Stimulated activated CD8-positive, alpha-beta memory T cell treated with anti-CD3 and anti-CD28 coated beads, Interleukin-4, amount 100 ng/mL, for 4 hours (primary cell): ENCODE measurements at regions not wholly inside any gene's neighbourhood (a gene's known extent, or its start where the extent isn't known, plus 50 kb on each side); places are given as distances from the start of the nearest gene placed in this dataset.

Experiments used
- DNase-seq, 2 donors: peaks; one replicate each; pipeline ENCODE4 v3.0.0-alpha.2; 2020; ENCODE audit warnings: low read depth in 2 of 2, low spot score in 1 of 2

DNA sequence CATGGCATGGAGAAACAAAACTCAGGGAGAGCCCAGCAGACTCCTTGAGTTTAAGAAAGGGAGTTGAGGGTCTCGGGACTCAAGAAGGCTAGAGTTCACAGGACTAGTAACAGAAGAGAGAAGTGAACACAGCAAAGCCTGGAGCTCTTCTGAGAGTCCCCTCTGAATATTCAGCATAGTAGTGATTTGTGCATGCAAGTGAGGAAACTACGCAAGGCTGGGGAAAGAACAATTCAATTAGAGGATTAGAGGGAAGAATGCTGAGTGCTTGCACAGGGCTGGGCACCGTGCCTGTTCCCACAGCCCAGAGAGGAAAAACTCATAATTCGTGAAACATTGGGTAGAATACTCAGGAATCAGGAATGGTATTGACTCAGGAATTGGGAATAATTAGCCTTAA is 540.0 kb upstream of the SALL1 start:
- DNase-seq: no peak

GRCh38 chr16:51685498-51685897 is 534.4 kb upstream of the SALL1 start:
- DNase-seq: no peak

DNA sequence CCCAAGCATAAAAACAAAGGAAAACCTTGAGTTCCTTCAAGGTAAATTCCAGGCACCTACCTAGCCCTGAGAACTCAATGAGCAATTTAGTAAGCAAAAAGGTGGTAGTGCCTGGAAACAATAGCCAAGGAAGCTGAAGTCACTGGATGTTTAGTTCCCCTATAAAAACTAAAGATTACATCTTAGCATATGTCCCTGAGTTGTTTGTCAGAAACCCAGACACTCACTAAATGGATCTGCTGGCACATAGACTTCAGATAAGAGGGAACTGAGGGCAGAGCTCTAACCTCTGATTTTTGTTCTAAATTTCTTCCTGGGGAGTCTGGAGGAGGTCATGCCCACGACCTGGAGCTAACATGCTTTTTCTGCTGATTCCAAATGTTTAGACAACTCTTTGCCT is 532.8 kb upstream of the SALL1 start:
- no peak for DNase-seq

- no peak for DNase-seq
Measured at GRCh38 chr16:51682905-51683304, 531.8 kb upstream of the SALL1 start.

- DNase-seq: no peak
Measured at GRCh38 chr16:51674615-51675014, 523.5 kb upstream of the SALL1 start.

DNA sequence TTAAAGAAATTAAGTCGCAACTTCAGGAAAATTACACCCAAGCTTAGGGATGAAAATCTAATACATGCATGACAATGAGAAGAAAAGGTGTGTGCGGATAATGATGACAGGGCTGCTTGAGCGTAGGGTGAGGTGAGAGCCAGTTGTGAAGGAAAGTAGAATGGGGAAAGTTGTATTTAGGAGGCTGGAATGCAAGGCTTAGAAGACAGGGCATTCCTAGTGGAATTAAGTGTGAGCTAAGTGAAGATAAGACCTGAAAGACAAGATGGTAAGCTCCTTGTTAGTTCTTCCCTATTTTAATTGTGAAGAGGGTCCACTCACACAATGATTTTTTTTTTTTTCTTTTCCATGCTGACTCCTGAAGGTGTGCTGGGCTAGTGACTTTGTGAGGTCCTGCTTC is 519.5 kb upstream of the SALL1 start:
- DNase-seq: no peak

DNA sequence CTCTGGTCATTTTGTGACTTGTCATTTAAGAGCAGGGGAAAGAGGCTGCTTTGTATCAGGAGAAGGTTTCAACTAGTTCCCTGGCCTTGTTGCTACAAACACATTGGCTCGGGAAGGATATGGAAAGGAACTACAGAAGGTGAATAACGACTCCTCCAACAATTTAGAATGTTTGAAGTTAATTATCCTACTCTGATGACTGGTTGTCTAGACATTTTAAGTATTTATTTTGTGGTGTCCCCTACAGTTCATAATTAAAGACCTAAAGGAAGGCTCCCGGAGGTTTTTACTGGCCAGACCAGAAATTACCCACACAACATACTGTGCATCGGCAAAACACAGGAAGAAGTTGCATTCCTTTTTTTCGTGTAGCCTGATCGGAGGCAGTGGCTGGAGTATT is 515.8 kb upstream of the SALL1 start:
- no peak for DNase-seq

DNA sequence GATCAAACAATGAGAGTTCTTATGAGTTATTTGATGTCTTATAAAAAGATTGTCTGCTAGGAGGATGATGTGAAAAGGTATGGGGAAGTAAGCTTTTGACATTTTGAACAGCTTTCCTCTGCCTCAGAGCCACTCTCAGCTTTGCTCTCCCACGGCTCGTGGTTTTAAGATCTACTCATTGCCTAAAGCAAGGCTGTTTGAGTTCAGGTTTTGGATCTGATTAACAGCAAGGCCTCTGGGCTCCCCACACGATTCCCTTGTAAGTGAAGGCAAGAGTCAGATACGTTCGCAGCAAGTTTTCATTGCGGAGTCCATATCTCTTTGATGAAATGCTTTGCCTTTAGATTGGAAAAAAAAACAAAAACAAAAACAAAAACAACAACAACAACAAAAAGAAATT is 515.0 kb upstream of the SALL1 start:
- no peak for DNase-seq

- no peak for DNase-seq
Measured at GRCh38 chr16:51665436-51665998, 514.4 kb upstream of the SALL1 start.

DNA sequence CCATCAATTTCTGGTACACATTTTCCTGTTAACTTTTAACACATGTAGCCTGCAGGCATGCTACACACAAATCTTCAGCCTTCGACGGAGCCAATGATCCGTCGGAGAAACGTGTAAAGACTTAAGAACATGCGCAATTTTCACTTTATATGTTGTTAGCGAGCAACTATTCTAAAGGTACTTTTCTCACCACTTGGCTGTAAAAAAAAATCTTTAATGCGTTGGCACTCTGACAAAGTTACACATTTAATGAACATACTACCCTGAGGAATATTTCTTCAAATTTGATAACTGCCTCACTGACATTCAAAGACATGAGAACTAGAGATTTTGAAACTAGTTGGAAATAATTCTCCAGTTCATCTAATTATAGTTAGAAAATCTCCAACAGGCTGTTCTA is 507.5 kb upstream of the SALL1 start:
- DNase-seq: no peak

GRCh38 chr16:51657848-51658247 is 506.8 kb upstream of the SALL1 start:
- no peak for DNase-seq

- DNase-seq: no peak
Measured at GRCh38 chr16:51655249-51655648, 504.2 kb upstream of the SALL1 start.

DNA sequence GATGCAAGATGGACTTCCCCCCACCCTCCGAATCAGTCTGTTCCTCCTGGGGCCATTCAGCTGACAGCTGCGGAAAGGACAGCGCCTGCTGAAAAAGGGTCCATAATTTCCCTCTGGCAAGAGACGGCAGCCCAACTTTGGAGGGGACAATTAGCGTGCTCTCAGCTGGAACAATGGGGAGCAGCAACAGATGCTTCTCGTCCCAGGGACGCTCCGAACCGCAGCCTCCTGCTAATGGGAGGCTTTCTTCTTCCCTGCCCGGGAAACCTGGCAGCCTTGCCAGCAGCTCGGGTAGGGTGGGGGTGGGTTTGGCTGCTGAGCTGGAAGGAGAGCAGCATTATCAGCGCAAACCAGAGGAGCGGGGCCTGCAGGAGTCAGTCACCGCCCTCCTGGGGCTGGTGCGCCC is 500.0 kb upstream of the SALL1 start:
- no peak for DNase-seq

DNA sequence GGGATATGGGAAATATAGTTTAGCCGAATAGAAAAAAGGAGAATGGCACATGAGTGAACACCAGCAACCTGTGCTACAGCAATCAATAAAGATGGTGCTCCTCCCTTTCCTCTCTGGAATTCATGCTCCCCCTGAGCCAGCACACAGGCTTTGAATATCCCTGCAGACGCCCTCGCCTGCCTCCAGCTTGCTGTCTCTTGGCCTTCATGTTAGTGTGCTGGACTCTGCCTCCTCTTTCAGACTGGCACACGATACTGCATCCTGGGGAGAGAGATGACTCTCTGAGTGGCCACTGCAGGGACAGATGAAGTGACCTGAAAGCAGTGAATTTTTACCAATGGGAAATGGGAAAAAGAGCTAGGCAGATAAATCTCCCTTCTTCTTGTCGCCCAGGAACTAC is 498.6 kb upstream of the SALL1 start:
- no peak for DNase-seq

DNA sequence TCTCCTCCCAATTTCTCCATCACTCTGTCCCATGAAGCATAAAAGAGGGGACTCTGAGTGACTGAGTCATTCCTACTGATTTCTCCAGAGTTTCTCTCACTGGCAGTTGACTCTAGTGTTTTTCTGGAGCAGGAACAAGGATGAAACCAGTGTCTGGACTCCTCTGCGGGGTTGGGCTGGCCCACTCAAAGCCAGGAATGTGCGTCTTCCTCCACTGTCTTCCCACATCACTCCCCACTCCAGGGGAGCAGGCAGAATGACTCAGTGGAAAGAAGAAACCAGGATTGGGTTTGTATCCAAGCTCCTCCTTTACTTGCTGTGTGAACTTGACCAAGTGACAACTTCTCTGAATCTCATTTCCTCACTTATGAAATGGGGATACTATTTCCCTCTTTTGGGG is 497.5 kb upstream of the SALL1 start:
- no peak for DNase-seq

DNA sequence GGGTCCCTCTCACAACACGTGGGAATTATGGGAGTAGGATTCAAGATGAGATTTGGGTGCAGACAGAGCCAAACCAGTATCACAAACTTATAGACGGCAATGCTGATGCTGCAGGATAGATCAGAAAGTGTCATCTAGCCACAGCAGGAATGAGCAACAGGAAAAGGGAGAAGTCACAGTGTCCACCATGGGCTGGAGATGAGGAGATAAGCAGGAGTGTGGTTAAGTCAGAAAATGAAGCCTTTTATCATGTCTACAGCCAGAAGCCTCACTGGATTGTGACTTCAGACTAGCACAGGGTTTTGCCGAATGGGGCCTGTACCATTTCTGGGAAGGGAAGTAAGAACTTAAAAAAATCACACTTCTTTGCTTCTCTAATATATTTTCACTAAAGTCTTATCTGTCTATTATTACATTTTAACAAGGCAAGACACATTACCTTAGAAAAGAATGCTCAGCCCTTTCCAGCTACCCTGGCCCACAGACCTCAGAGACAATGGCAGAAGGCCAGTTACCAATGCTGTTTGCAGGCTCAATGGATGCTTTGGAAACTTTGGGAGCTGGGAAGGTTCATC is 490.2 kb upstream of the SALL1 start:
- no peak for DNase-seq

- no peak for DNase-seq
Measured at GRCh38 chr16:51640196-51640595, 489.1 kb upstream of the SALL1 start.

DNA sequence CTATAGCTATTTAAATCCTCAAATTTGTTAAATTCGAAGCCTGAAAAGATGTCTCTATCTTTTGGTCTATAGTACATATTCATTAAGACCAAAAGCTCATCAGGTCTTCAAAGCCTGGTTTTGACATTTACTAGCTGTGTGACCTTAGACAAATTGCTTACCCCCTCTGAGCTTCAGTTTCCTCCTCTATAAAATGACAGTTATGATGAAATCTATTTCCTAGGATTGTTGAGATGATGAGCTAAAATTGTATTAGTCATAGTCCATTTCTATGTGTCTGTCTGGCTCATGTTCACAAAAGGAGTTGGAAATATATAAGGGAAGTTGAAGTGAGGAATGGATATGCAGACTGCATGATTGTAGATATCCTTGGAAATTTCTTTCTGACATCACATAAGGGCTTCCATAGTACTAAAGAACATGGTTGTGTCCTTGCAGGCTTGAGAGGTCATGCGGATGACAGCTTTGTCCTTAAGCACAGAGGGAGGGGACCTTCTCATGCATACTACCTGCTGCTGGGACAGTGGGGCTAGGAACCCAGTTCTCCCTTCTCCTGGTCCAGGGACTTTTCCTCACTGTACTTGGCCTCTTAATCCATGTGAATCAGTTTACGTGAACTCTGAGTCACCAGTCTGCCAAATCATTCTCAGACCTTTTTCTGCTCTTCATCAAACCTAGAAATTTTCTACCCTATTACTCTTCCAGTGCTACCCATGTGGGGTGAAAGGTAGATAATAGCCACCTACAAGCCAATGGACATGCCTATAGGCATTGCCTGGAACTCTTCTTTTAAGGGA is 487.5 kb upstream of the SALL1 start:
- DNase-seq: no peak

DNA sequence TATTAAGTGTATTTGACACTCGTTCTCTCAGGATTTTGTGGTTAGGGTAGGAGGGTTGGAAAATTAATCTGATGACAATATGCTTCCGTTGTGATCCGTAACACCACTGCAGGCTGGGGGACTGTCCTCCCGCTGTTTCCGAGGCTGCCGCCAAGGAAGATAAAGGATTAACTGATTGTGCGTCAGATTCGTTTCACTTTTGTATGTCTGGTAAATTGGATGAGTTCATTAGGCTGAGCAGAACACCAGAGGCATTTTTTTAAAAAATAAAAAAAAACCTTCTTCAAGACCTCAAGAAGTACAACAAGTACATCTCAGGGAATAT is 486.7 kb upstream of the SALL1 start:
- DNase-seq: no peak

GRCh38 chr16:51636920-51637769 is 486.1 kb upstream of the SALL1 start:
- no peak for DNase-seq

GRCh38 chr16:51635181-51635580 is 484.1 kb upstream of the SALL1 start:
- DNase-seq: no peak

GRCh38 chr16:51630076-51630475 is 479.0 kb upstream of the SALL1 start:
- no peak for DNase-seq
